ENCODE measurements at regions not wholly inside any gene's neighbourhood (a gene's known extent, or its start where the extent isn't known, plus 50 kb on each side); places are given as distances from the start of the nearest gene placed in this dataset.

- no peak overlapping the region for H3K9ac ChIP-seq (ENCODE audit: low read length in 2 of 2)
- H3K4me3 ChIP-seq (ENCODE audit: low read length in 2 of 2), result no peak overlapping the region
- no peak overlapping the region for H3K27ac ChIP-seq (ENCODE audit: low read length)
- H3K4me1 ChIP-seq (ENCODE audit: control insufficient read depth, insufficient read depth, low read length), result no peaks in the 10 kb centered on the region
- H3K9me3 ChIP-seq (ENCODE audit: control insufficient read depth in 2 of 2, low read length in 2 of 2), result no peaks in the 10 kb centered on the region
- no peaks in the 10 kb centered on the region for H3K36me3 ChIP-seq (ENCODE audit: control insufficient read depth in 2 of 2, insufficient read depth in 2 of 2, low read length in 2 of 2)
- H3K27me3 ChIP-seq (ENCODE audit: control insufficient read depth in 1 of 2, insufficient read depth in 2 of 2, low read length in 2 of 2), result peaks cover 13 to 27% of the 10 kb centered on the region in 2 donors
These were observed 105.3 kb upstream of the LINGO1 start for GRCh38 chr15:77738038-77738370.

- Histone ChIP-seq H3K9me3 (ENCODE audit: control insufficient read depth in 2 of 2, low read length in 2 of 2) (no peaks in the 10 kb centered on the region), H3K9ac (ENCODE audit: low read length in 2 of 2) (no peak overlapping the region), H3K4me1 (ENCODE audit: control insufficient read depth, insufficient read depth, low read length) (no peaks in the 10 kb centered on the region), H3K4me3 (ENCODE audit: low read length in 2 of 2) (no peak overlapping the region), H3K27me3 (ENCODE audit: control insufficient read depth in 1 of 2, insufficient read depth in 2 of 2, low read length in 2 of 2) (peaks cover 13 to 26% of the 10 kb centered on the region in 2 donors), H3K27ac (ENCODE audit: low read length) (no peak overlapping the region), H3K36me3 (ENCODE audit: control insufficient read depth in 2 of 2, insufficient read depth in 2 of 2, low read length in 2 of 2) (no peaks in the 10 kb centered on the region)
These were observed 104.7 kb upstream of the LINGO1 start for GRCh38 chr15:77737238-77738037.

GRCh38 chr15:77734306-77734705 is 101.6 kb upstream of the LINGO1 start:
- Histone ChIP-seq H3K27ac (ENCODE audit: low read length) (no peak overlapping the region), H3K4me3 (ENCODE audit: low read length in 2 of 2) (no peak overlapping the region), H3K4me1 (ENCODE audit: control insufficient read depth, insufficient read depth, low read length) (no peaks in the 10 kb centered on the region), H3K9ac (ENCODE audit: low read length in 2 of 2) (no peak overlapping the region), H3K36me3 (ENCODE audit: control insufficient read depth in 2 of 2, insufficient read depth in 2 of 2, low read length in 2 of 2) (no peaks in the 10 kb centered on the region), H3K9me3 (ENCODE audit: control insufficient read depth in 2 of 2, low read length in 2 of 2) (no peaks in the 10 kb centered on the region), H3K27me3 (ENCODE audit: control insufficient read depth in 1 of 2, insufficient read depth in 2 of 2, low read length in 2 of 2) (peaks cover 7 to 15% of the 10 kb centered on the region in 2 donors)

GRCh38 chr15:77733579-77734300 is 101.0 kb upstream of the LINGO1 start:
- Histone ChIP-seq H3K4me3 (ENCODE audit: low read length in 2 of 2) (no peak overlapping the region), H3K36me3 (ENCODE audit: control insufficient read depth in 2 of 2, insufficient read depth in 2 of 2, low read length in 2 of 2) (no peaks in the 10 kb centered on the region), H3K9me3 (ENCODE audit: control insufficient read depth in 2 of 2, low read length in 2 of 2) (no peaks in the 10 kb centered on the region), H3K9ac (ENCODE audit: low read length in 2 of 2) (no peak overlapping the region), H3K4me1 (ENCODE audit: control insufficient read depth, insufficient read depth, low read length) (no peaks in the 10 kb centered on the region), H3K27ac (ENCODE audit: low read length) (no peak overlapping the region), H3K27me3 (ENCODE audit: control insufficient read depth in 1 of 2, insufficient read depth in 2 of 2, low read length in 2 of 2) (peaks cover 7 to 18% of the 10 kb centered on the region in 2 donors)

GRCh38 chr15:77732514-77733335 is 100.0 kb upstream of the LINGO1 start:
- Histone ChIP-seq H3K4me1 (ENCODE audit: control insufficient read depth, insufficient read depth, low read length) (no peaks in the 10 kb centered on the region), H3K27ac (ENCODE audit: low read length) (no peak overlapping the region), H3K9me3 (ENCODE audit: control insufficient read depth in 2 of 2, low read length in 2 of 2) (no peaks in the 10 kb centered on the region), H3K27me3 (ENCODE audit: control insufficient read depth in 1 of 2, insufficient read depth in 2 of 2, low read length in 2 of 2) (peaks cover 7 to 17% of the 10 kb centered on the region in 2 donors), H3K4me3 (ENCODE audit: low read length in 2 of 2) (no peak overlapping the region), H3K36me3 (ENCODE audit: control insufficient read depth in 2 of 2, insufficient read depth in 2 of 2, low read length in 2 of 2) (no peaks in the 10 kb centered on the region), H3K9ac (ENCODE audit: low read length in 2 of 2) (no peak overlapping the region)

- Histone ChIP-seq H3K4me1 (ENCODE audit: control insufficient read depth, insufficient read depth, low read length) (no peaks in the 10 kb centered on the region), H3K36me3 (ENCODE audit: control insufficient read depth in 2 of 2, insufficient read depth in 2 of 2, low read length in 2 of 2) (no peaks in the 10 kb centered on the region), H3K9ac (ENCODE audit: low read length in 2 of 2) (no peak overlapping the region), H3K9me3 (ENCODE audit: control insufficient read depth in 2 of 2, low read length in 2 of 2) (no peaks in the 10 kb centered on the region), H3K27me3 (ENCODE audit: control insufficient read depth in 1 of 2, insufficient read depth in 2 of 2, low read length in 2 of 2) (peaks cover 7 to 17% of the 10 kb centered on the region in 2 donors), H3K4me3 (ENCODE audit: low read length in 2 of 2) (no peak overlapping the region), H3K27ac (ENCODE audit: low read length) (no peak overlapping the region)
These were observed 99.2 kb upstream of the LINGO1 start for GRCh38 chr15:77731945-77732344.

GRCh38 chr15:77731067-77731466 is 98.4 kb upstream of the LINGO1 start:
- Histone ChIP-seq H3K27me3 (ENCODE audit: control insufficient read depth in 1 of 2, insufficient read depth in 2 of 2, low read length in 2 of 2) (peaks cover 5 to 14% of the 10 kb centered on the region in 2 donors), H3K4me1 (ENCODE audit: control insufficient read depth, insufficient read depth, low read length) (no peaks in the 10 kb centered on the region), H3K27ac (ENCODE audit: low read length) (no peak overlapping the region), H3K4me3 (ENCODE audit: low read length in 2 of 2) (no peak overlapping the region), H3K36me3 (ENCODE audit: control insufficient read depth in 2 of 2, insufficient read depth in 2 of 2, low read length in 2 of 2) (no peaks in the 10 kb centered on the region), H3K9ac (ENCODE audit: low read length in 2 of 2) (no peak overlapping the region), H3K9me3 (ENCODE audit: control insufficient read depth in 2 of 2, low read length in 2 of 2) (no peaks in the 10 kb centered on the region)

GRCh38 chr15:77727635-77728304 is 95.1 kb upstream of the LINGO1 start:
- no peak overlapping the region for H3K9ac ChIP-seq (ENCODE audit: low read length in 2 of 2)
- no peak overlapping the region for H3K4me3 ChIP-seq (ENCODE audit: low read length in 2 of 2)
- no peaks in the 10 kb centered on the region for H3K4me1 ChIP-seq (ENCODE audit: control insufficient read depth, insufficient read depth, low read length)
- H3K9me3 ChIP-seq (ENCODE audit: control insufficient read depth in 2 of 2, low read length in 2 of 2), result no peaks in the 10 kb centered on the region
- H3K36me3 ChIP-seq (ENCODE audit: control insufficient read depth in 2 of 2, insufficient read depth in 2 of 2, low read length in 2 of 2), result no peaks in the 10 kb centered on the region
- peaks cover 5 to 12% of the 10 kb centered on the region in 2 donors for H3K27me3 ChIP-seq (ENCODE audit: control insufficient read depth in 1 of 2, insufficient read depth in 2 of 2, low read length in 2 of 2)
- no peak overlapping the region for H3K27ac ChIP-seq (ENCODE audit: low read length)

- Histone ChIP-seq H3K27ac (ENCODE audit: low read length) (no peak overlapping the region), H3K4me3 (ENCODE audit: low read length in 2 of 2) (no peak overlapping the region), H3K4me1 (ENCODE audit: control insufficient read depth, insufficient read depth, low read length) (no peaks in the 10 kb centered on the region), H3K9ac (ENCODE audit: low read length in 2 of 2) (no peak overlapping the region), H3K27me3 (ENCODE audit: control insufficient read depth in 1 of 2, insufficient read depth in 2 of 2, low read length in 2 of 2) (peaks cover 5 to 17% of the 10 kb centered on the region in 2 donors), H3K9me3 (ENCODE audit: control insufficient read depth in 2 of 2, low read length in 2 of 2) (no peaks in the 10 kb centered on the region), H3K36me3 (ENCODE audit: control insufficient read depth in 2 of 2, insufficient read depth in 2 of 2, low read length in 2 of 2) (no peaks in the 10 kb centered on the region)
These were observed 92.0 kb upstream of the LINGO1 start for GRCh38 chr15:77724715-77725114.

GRCh38 chr15:77723756-77724155 is 91.0 kb upstream of the LINGO1 start:
- H3K27ac ChIP-seq (ENCODE audit: low read length), result no peak overlapping the region
- no peaks in the 10 kb centered on the region for H3K4me1 ChIP-seq (ENCODE audit: control insufficient read depth, insufficient read depth, low read length)
- H3K9me3 ChIP-seq (ENCODE audit: control insufficient read depth in 2 of 2, low read length in 2 of 2), result no peaks in the 10 kb centered on the region
- H3K4me3 ChIP-seq (ENCODE audit: low read length in 2 of 2), result no peak overlapping the region
- no peaks in the 10 kb centered on the region for H3K36me3 ChIP-seq (ENCODE audit: control insufficient read depth in 2 of 2, insufficient read depth in 2 of 2, low read length in 2 of 2)
- H3K27me3 ChIP-seq (ENCODE audit: control insufficient read depth in 1 of 2, insufficient read depth in 2 of 2, low read length in 2 of 2), result peaks cover 5 to 15% of the 10 kb centered on the region in 2 donors
- H3K9ac ChIP-seq (ENCODE audit: low read length in 2 of 2), result no peak overlapping the region
